ENCODE measurements at regions not wholly inside any gene's neighbourhood (a gene's known extent, or its start where the extent isn't known, plus 50 kb on each side); places are given as distances from the start of the nearest gene placed in this dataset.

- no peak overlapping the region for H3K27ac Mint-ChIP-seq
- ATAC-seq (no peak), DNase-seq (no peak)
- H3K27me3 Mint-ChIP-seq (ENCODE audit: low read depth) = no peaks in the 10 kb centered on the region
- no peaks in the 10 kb centered on the region for H3K36me3 Mint-ChIP-seq (ENCODE audit: low read depth)
- no peaks in the 10 kb centered on the region for H3K4me1 Mint-ChIP-seq (ENCODE audit: low read depth)
- POLR2A ChIA-PET = no interaction called here
- CTCF ChIA-PET = no interaction called here
- no peak overlapping the region for H3K4me3 Mint-ChIP-seq
- H3K9me3 Mint-ChIP-seq (ENCODE audit: insufficient read depth) = peaks cover 31% of the 10 kb centered on the region
Measured at GRCh38 chr2:4679391-4679790, 976.0 kb downstream of the DCDC2C start.

- ATAC-seq = no peak
- CTCF ChIA-PET = no interaction called here
- POLR2A ChIA-PET = no interaction called here
Measured at GRCh38 chr2:4684921-4685320, 981.5 kb downstream of the DCDC2C start.

GRCh38 chr2:4690913-4691312 lies 987.5 kb downstream of the DCDC2C start:
- Mint-ChIP-seq H3K4me3 (no peak overlapping the region), H3K9me3 (ENCODE audit: insufficient read depth) (peaks cover 6% of the 10 kb centered on the region), H3K36me3 (ENCODE audit: low read depth) (no peaks in the 10 kb centered on the region), H3K4me1 (ENCODE audit: low read depth) (no peaks in the 10 kb centered on the region), H3K27me3 (ENCODE audit: low read depth) (no peaks in the 10 kb centered on the region), H3K27ac (no peak overlapping the region)
- ATAC-seq (no peak), DNase-seq (no peak)
- CTCF ChIA-PET = no interaction called here
- POLR2A ChIA-PET = no interaction called here

More at GRCh38 chr2:4684921-4685320, 981.5 kb downstream of the DCDC2C start:
- no peaks in the 10 kb centered on the region for H3K27me3 Mint-ChIP-seq (ENCODE audit: low read depth)
- DNase-seq = no peak
- H3K36me3 Mint-ChIP-seq (ENCODE audit: low read depth) = no peaks in the 10 kb centered on the region
- H3K4me3 Mint-ChIP-seq = no peak overlapping the region
- peaks cover 19% of the 10 kb centered on the region for H3K9me3 Mint-ChIP-seq (ENCODE audit: insufficient read depth)
- no peak overlapping the region for H3K27ac Mint-ChIP-seq
- H3K4me1 Mint-ChIP-seq (ENCODE audit: low read depth) = no peaks in the 10 kb centered on the region

GRCh38 chr2:4693266-4693665 lies 989.9 kb downstream of the DCDC2C start:
- H3K4me3 Mint-ChIP-seq = no peak overlapping the region
- no peak for DNase-seq
- no peaks in the 10 kb centered on the region for H3K4me1 Mint-ChIP-seq (ENCODE audit: low read depth)
- no peak for ATAC-seq
- peaks cover 10% of the 10 kb centered on the region for H3K9me3 Mint-ChIP-seq (ENCODE audit: insufficient read depth)
- no peaks in the 10 kb centered on the region for H3K27me3 Mint-ChIP-seq (ENCODE audit: low read depth)
- ChIA-PET POLR2A (no interaction called here), CTCF (no interaction called here)
- no peak overlapping the region for H3K27ac Mint-ChIP-seq
- no peaks in the 10 kb centered on the region for H3K36me3 Mint-ChIP-seq (ENCODE audit: low read depth)

GRCh38 chr2:4695281-4695861 lies 992.0 kb downstream of the DCDC2C start:
- POLR2A ChIA-PET = no interaction called here
- Mint-ChIP-seq H3K4me3 (no peak overlapping the region), H3K27me3 (ENCODE audit: low read depth) (no peaks in the 10 kb centered on the region), H3K9me3 (ENCODE audit: insufficient read depth) (peaks cover 10% of the 10 kb centered on the region), H3K36me3 (ENCODE audit: low read depth) (no peaks in the 10 kb centered on the region), H3K4me1 (ENCODE audit: low read depth) (no peaks in the 10 kb centered on the region), H3K27ac (no peak overlapping the region)
- DNase-seq (no peak), ATAC-seq (no peak)
- CTCF ChIA-PET = no interaction called here

GRCh38 chr2:4715065-4715464 lies 977.1 kb upstream of the SOX11 start:
- ATAC-seq = no peak
- no peak for DNase-seq
- CTCF ChIA-PET = no interaction called here
- Mint-ChIP-seq H3K27ac (no peak overlapping the region), H3K4me1 (ENCODE audit: low read depth) (no peaks in the 10 kb centered on the region), H3K27me3 (ENCODE audit: low read depth) (no peaks in the 10 kb centered on the region), H3K9me3 (ENCODE audit: insufficient read depth) (peaks cover 25% of the 10 kb centered on the region), H3K36me3 (ENCODE audit: low read depth) (no peaks in the 10 kb centered on the region), H3K4me3 (no peak overlapping the region)
- POLR2A ChIA-PET = no interaction called here

- Mint-ChIP-seq H3K4me3 (no peak overlapping the region), H3K4me1 (ENCODE audit: low read depth) (no peaks in the 10 kb centered on the region), H3K27ac (no peak overlapping the region), H3K9me3 (ENCODE audit: insufficient read depth) (peaks cover 29% of the 10 kb centered on the region), H3K36me3 (ENCODE audit: low read depth) (no peaks in the 10 kb centered on the region), H3K27me3 (ENCODE audit: low read depth) (no peaks in the 10 kb centered on the region)
- ATAC-seq = no peak
- DNase-seq = no peak
- ChIA-PET CTCF (no interaction called here), POLR2A (no interaction called here)
Measured at GRCh38 chr2:4718777-4719176, 973.4 kb upstream of the SOX11 start.

- no peaks in the 10 kb centered on the region for H3K27me3 Mint-ChIP-seq (ENCODE audit: low read depth)
- no peak for DNase-seq
- CTCF ChIA-PET = no interaction called here
- no peak overlapping the region for H3K4me3 Mint-ChIP-seq
- H3K4me1 Mint-ChIP-seq (ENCODE audit: low read depth) = no peaks in the 10 kb centered on the region
- no peaks in the 10 kb centered on the region for H3K36me3 Mint-ChIP-seq (ENCODE audit: low read depth)
- no peak for ATAC-seq
- peaks cover 25% of the 10 kb centered on the region for H3K9me3 Mint-ChIP-seq (ENCODE audit: insufficient read depth)
- POLR2A ChIA-PET = interaction anchor here (0.5 kb wide), 1 partner anchor 878 kb away, joined by 3 read pairs; no protein-coding TSS in a partner anchor
- no peak overlapping the region for H3K27ac Mint-ChIP-seq
Measured at GRCh38 chr2:4725618-4726017, 966.6 kb upstream of the SOX11 start.

- CTCF ChIA-PET = no interaction called here
- no peak for DNase-seq
- H3K36me3 Mint-ChIP-seq (ENCODE audit: low read depth) = no peaks in the 10 kb centered on the region
- no peak for ATAC-seq
- H3K27ac Mint-ChIP-seq = no peak overlapping the region
- H3K27me3 Mint-ChIP-seq (ENCODE audit: low read depth) = no peaks in the 10 kb centered on the region
- H3K9me3 Mint-ChIP-seq (ENCODE audit: insufficient read depth) = peaks cover 14% of the 10 kb centered on the region
- no peaks in the 10 kb centered on the region for H3K4me1 Mint-ChIP-seq (ENCODE audit: low read depth)
- POLR2A ChIA-PET = no interaction called here
- H3K4me3 Mint-ChIP-seq = no peak overlapping the region
Measured at GRCh38 chr2:4732560-4732959, 959.6 kb upstream of the SOX11 start.

GRCh38 chr2:4745056-4745991 lies 946.9 kb upstream of the SOX11 start:
- ATAC-seq (no peak), DNase-seq (no peak)
- Mint-ChIP-seq H3K27me3 (ENCODE audit: low read depth) (no peaks in the 10 kb centered on the region), H3K4me3 (no peak overlapping the region), H3K27ac (no peak overlapping the region), H3K4me1 (ENCODE audit: low read depth) (no peaks in the 10 kb centered on the region), H3K9me3 (ENCODE audit: insufficient read depth) (peaks cover 18% of the 10 kb centered on the region), H3K36me3 (ENCODE audit: low read depth) (no peaks in the 10 kb centered on the region)
- ChIA-PET POLR2A (no interaction called here), CTCF (no interaction called here)

- Mint-ChIP-seq H3K27ac (no peak overlapping the region), H3K4me3 (no peak overlapping the region), H3K36me3 (ENCODE audit: low read depth) (no peaks in the 10 kb centered on the region), H3K4me1 (ENCODE audit: low read depth) (no peaks in the 10 kb centered on the region), H3K9me3 (ENCODE audit: insufficient read depth) (peaks cover 53% of the 10 kb centered on the region), H3K27me3 (ENCODE audit: low read depth) (no peaks in the 10 kb centered on the region)
- no peak for DNase-seq
- CTCF ChIA-PET = no interaction called here
- POLR2A ChIA-PET = no interaction called here
- no peak for ATAC-seq
Measured at GRCh38 chr2:4753721-4754120, 938.5 kb upstream of the SOX11 start.

- peaks cover 8% of the 10 kb centered on the region for H3K9me3 Mint-ChIP-seq (ENCODE audit: insufficient read depth)
- H3K4me1 Mint-ChIP-seq (ENCODE audit: low read depth) = no peaks in the 10 kb centered on the region
- no peaks in the 10 kb centered on the region for H3K36me3 Mint-ChIP-seq (ENCODE audit: low read depth)
- H3K27ac Mint-ChIP-seq = no peak overlapping the region
- no peak overlapping the region for H3K4me3 Mint-ChIP-seq
- H3K27me3 Mint-ChIP-seq (ENCODE audit: low read depth) = no peaks in the 10 kb centered on the region
- DNase-seq (no peak), ATAC-seq (no peak)
- POLR2A ChIA-PET = no interaction called here
- CTCF ChIA-PET = no interaction called here
Measured at GRCh38 chr2:4762951-4763376, 929.2 kb upstream of the SOX11 start.
